GM12878 (cell line): ENCODE measurements at regions not wholly inside any gene's neighbourhood (a gene's known extent, or its start where the extent isn't known, plus 50 kb on each side); places are given as distances from the start of the nearest gene placed in this dataset.

ENCODE experiments used
- ATAC-seq: fragments of 200-7000 bp; cut with Tn5 transposase; 3 replicates; pipeline ENCODE4 v1.9.1; 2020; ENCODE audit warnings: mild to moderate bottlenecking, moderate library complexity
- BruUV-seq: library from RNA; stranded (reverse); fragments of 400-500 nt; replicated peaks from 2 replicates; lab custom pipeline; 2021; lab: Mats Ljungman, UMichigan
- CTCF ChIA-PET: fragments of 300-600 bp; sonication (Branson Sonifier 250); formaldehyde crosslinking; extraction: SDS; loops from one replicate; lab custom pipeline; 2021; ENCODE audit warnings: inconsistent platforms; lab: Yijun Ruan, JAX
- POLR2A ChIA-PET: fragments of 350-600 bp; formaldehyde crosslinking; extraction: SDS; loops from one replicate; lab custom pipeline; 2021; ENCODE audit warnings: inconsistent platforms; lab: Charles Lee
- RAD21 ChIA-PET: fragments of 300-600 bp; sonication (Branson Sonifier 250); formaldehyde crosslinking; loops from one replicate; lab custom pipeline; 2023; ENCODE audit warnings: antibody characterized with exemption; ENCODE audit not compliant: unreplicated experiment; lab: Charles Lee
- SMC1A ChIA-PET: fragments of 300-600 bp; sonication (Branson Sonifier 250); formaldehyde crosslinking; loops from one replicate; lab custom pipeline; 2023; ENCODE audit not compliant: unreplicated experiment, uncharacterized antibody; lab: Charles Lee
- DNase-seq: peaks from one replicate; pipeline ENCODE4 v3.0.0-alpha.2; 2011; ENCODE audit warnings: low read depth, low spot score
- FAIRE-seq: peaks from 3 replicates; lab custom pipeline; 2011; peaks lifted over from hg19 to GRCh38; lab: Jason Lieb, UNC
- H2AFZ ChIP-seq: 2 replicates; pipeline ENCODE4 v1.6.0; 2011; ENCODE audit warnings: low read depth, low read length, control low read depth; ENCODE audit not compliant: control insufficient read depth
- H3K27ac ChIP-seq: 2 replicates; pipeline ENCODE4 v1.5.1; 2011; ENCODE audit warnings: control low read depth; ENCODE audit not compliant: control insufficient read depth, insufficient read depth
- H3K27me3 ChIP-seq, 2 experiments: replicated peaks in 1 of 2; 2 replicates each; pipeline versions ENCODE4 v1.6.0 to v1.6.1; 2011; ENCODE audit warnings: low read length in 1 of 2; ENCODE audit not compliant: control insufficient read depth in 2 of 2, insufficient read depth in 2 of 2
- H3K36me3 ChIP-seq, 2 experiments: 2 replicates each; pipeline ENCODE4 v1.5.1; 2011; ENCODE audit warnings: low read length in 1 of 2; ENCODE audit not compliant: control insufficient read depth in 2 of 2, insufficient read depth in 2 of 2
- H3K4me1 ChIP-seq: 2 replicates; pipeline ENCODE4 v1.6.1; 2011; ENCODE audit warnings: mild to moderate bottlenecking, low read length, moderate library complexity, mixed read lengths; ENCODE audit not compliant: control insufficient read depth, insufficient read depth
- H3K4me2 ChIP-seq: 2 replicates; pipeline ENCODE4 v1.6.0; 2011; ENCODE audit warnings: control low read depth; ENCODE audit not compliant: control insufficient read depth, insufficient read depth
- H3K4me3 ChIP-seq: fragments of 200-600 bp; sonication (generic); 2 replicates; pipeline ENCODE4 v1.5.1; 2016
- H3K79me2 ChIP-seq: 2 replicates; pipeline ENCODE4 v1.6.0; 2011; ENCODE audit warnings: low read length; ENCODE audit not compliant: control insufficient read depth, insufficient read depth
- H3K9ac ChIP-seq: 2 replicates; pipeline ENCODE4 v1.8.0; 2011; ENCODE audit warnings: low read length, control low read depth, mixed read lengths; ENCODE audit not compliant: control insufficient read depth, insufficient read depth
- H3K9me3 ChIP-seq: replicated peaks from 3 replicates; pipeline ENCODE4 v1.5.1; 2011; ENCODE audit warnings: mild to moderate bottlenecking, low read length; ENCODE audit not compliant: control insufficient read depth, insufficient read depth
- H4K20me1 ChIP-seq: 2 replicates; pipeline ENCODE4 v1.6.0; 2011; ENCODE audit not compliant: control insufficient read depth, insufficient read depth
- CREB1 ChIP-seq: IDR thresholded peaks from 2 replicates; pipeline ENCODE4 v1.6.1; 2012; ENCODE audit warnings: low read depth, mild to moderate bottlenecking, inconsistent platforms
- E2F4 ChIP-seq: IDR thresholded peaks from 2 replicates; pipeline ENCODE4 v1.6.1; 2012; ENCODE audit warnings: low read depth, low read length, improper control_type of control experiment
- NKRF ChIP-seq: fragments of 450-650 bp; conservative IDR thresholded peaks from 2 replicates; pipeline ENCODE4 v1.6.1; 2017; ENCODE audit warnings: mild to moderate bottlenecking, moderate library complexity
- PAX5 ChIP-seq: IDR thresholded peaks from 2 replicates; pipeline ENCODE4 v1.6.1; 2011; ENCODE audit warnings: low read depth, low read length, borderline replicate concordance
- POLR2AphosphoS2 ChIP-seq: IDR thresholded peaks from 2 replicates; pipeline ENCODE4 v1.6.1; 2011; ENCODE audit warnings: low read depth, mild to moderate bottlenecking, low read length, improper control_type of control experiment, moderate library complexity
- RELA ChIP-seq: fragments of 450-650 bp; IDR thresholded peaks from 2 replicates; pipeline ENCODE4 v1.8.0; 2014; ENCODE audit warnings: borderline replicate concordance; ENCODE audit not compliant: partially characterized antibody
- SIX5 ChIP-seq: IDR thresholded peaks from 2 replicates; pipeline ENCODE4 v1.6.1; 2011; ENCODE audit warnings: mild to moderate bottlenecking, low read depth, low read length, moderate library complexity; ENCODE audit not compliant: severe bottlenecking
- SMARCA5 ChIP-seq: fragments of 450-650 bp; IDR thresholded peaks from 2 replicates; pipeline ENCODE4 v1.6.1; 2017; ENCODE audit warnings: mild to moderate bottlenecking
- TCF7 ChIP-seq: IDR thresholded peaks from 2 replicates; pipeline ENCODE4 v1.6.1; 2014; ENCODE audit warnings: antibody characterized with exemption, borderline replicate concordance
- USF1 ChIP-seq: IDR thresholded peaks from 2 replicates; pipeline ENCODE4 v1.6.1; 2011; ENCODE audit warnings: borderline replicate concordance, low read depth, mild to moderate bottlenecking, moderate library complexity, mixed read lengths, low read length; ENCODE audit not compliant: insufficient read depth; ENCODE audit errors: extremely low read length
- WRNIP1 ChIP-seq: IDR thresholded peaks from 2 replicates; pipeline ENCODE4 v1.6.1; 2011; ENCODE audit warnings: low read depth, low read length, improper control_type of control experiment, borderline replicate concordance
- YBX1 ChIP-seq: fragments of 450-650 bp; IDR thresholded peaks from 2 replicates; pipeline ENCODE4 v1.6.1; 2016; ENCODE audit warnings: antibody characterized with exemption
- YY1 ChIP-seq: IDR thresholded peaks from 2 replicates; pipeline ENCODE4 v1.6.1; 2011; ENCODE audit warnings: low read depth, mild to moderate bottlenecking, low read length
- ZBED1 ChIP-seq: IDR thresholded peaks from 2 replicates; pipeline ENCODE4 v1.6.1; 2016; ENCODE audit warnings: borderline replicate concordance
- ZNF217 ChIP-seq: fragments of 450-650 bp; IDR thresholded peaks from 2 replicates; pipeline ENCODE4 v1.6.1; 2017; ENCODE audit warnings: antibody characterized with exemption, mild to moderate bottlenecking
- WGBS: methylation state at CpG from one replicate; pipeline ENCODE4 v1.1.6; 2016; ENCODE audit warnings: low lambda C conversion rate; ENCODE audit not compliant: insufficient replicate concordance, insufficient coverage; ENCODE audit errors: missing lambda C conversion rate; 5-methylcytosine and 5-hydroxymethylcytosine counted together
- in situ Hi-C: fragments of 300-500 bp; cut with MboI; formaldehyde crosslinking; loops from 9 replicates; pipeline ENCODE4 v1.14.3; 2018; ENCODE audit warnings: mixed read lengths
- intact Hi-C: fragments of 100-400 bp; cut with micrococcal nuclease; formaldehyde crosslinking; loops from one replicate; pipeline ENCODE4 v1.14.2; 2022; ENCODE audit not compliant: unreplicated experiment

GRCh38 chr13:30148786-30149185, 158.6 kb downstream of the KATNAL1 start (continued):
- no peak for TF ChIP-seq YBX1
- no peak for TF ChIP-seq PAX5
- no peak for TF ChIP-seq USF1
- no peak for TF ChIP-seq NKRF
- no peak for TF ChIP-seq WRNIP1

- FAIRE-seq (no peak), DNase-seq (no peak), ATAC-seq (peak; percentile 21)
- in situ Hi-C loops = no loop called here
- intact Hi-C loops = loop anchor here (5.0 to 10.0 kb wide), 2 partner anchors 47 to 94 kb away; no protein-coding TSS in a partner anchor
- Histone ChIP-seq H3K27me3 (no peaks in the 10 kb centered on the region), H3K4me3 (no peak overlapping the region), H3K9ac (peak overlapping the region; percentile 9; the same call in 1 of the 2 replicates), H4K20me1 (no peaks in the 10 kb centered on the region), H3K27ac (peak overlapping the region; percentile 29; the same call in 1 of the 2 replicates), H3K4me1 (peaks cover 44% of the 10 kb centered on the region), H2AFZ (no peak overlapping the region; the same call in 1 of the 2 replicates), H3K36me3 (no peaks in the 10 kb centered on the region), H3K4me2 (no peak overlapping the region)
- SMC1A ChIA-PET = interaction anchor here (0.7 to 9.9 kb wide), 4 partner anchors 8 to 158 kb away, joined by 3 to 91 read pairs (median 19); no protein-coding TSS in a partner anchor
- POLR2A ChIA-PET = interaction anchor here (1.3 to 2.1 kb wide), 2 partner anchors 9 to 11 kb away, joined by 6 to 7 read pairs; no protein-coding TSS in a partner anchor
- RAD21 ChIA-PET = interaction anchor here (0.9 to 3.7 kb wide), 3 partner anchors 9 to 315 kb away, joined by 3 to 45 read pairs (median 7); no protein-coding TSS in a partner anchor
- CTCF ChIA-PET = interaction anchor here (0.5 to 8.4 kb wide), 4 partner anchors 9 to 186 kb away, joined by 3 to 92 read pairs (median 25); no protein-coding TSS in a partner anchor
- 73% methylated on average over 9 of the region's 9 CpGs for WGBS
- no peak for TF ChIP-seq RELA
- TF ChIP-seq SIX5 = no peak
- no peak for TF ChIP-seq E2F4
- TF ChIP-seq YBX1 = no peak
- no peak for TF ChIP-seq WRNIP1
- no peak for TF ChIP-seq YY1
- TF ChIP-seq ZNF217 = peak; percentile 81
- no peak for TF ChIP-seq POLR2AphosphoS2
- TF ChIP-seq CREB1 = no peak
- no peak for TF ChIP-seq TCF7
- 0 out of 2 replicates have a peak, but pooled peaks have one; percentile 41 for TF ChIP-seq SMARCA5
- TF ChIP-seq ZBED1 = no peak
- TF ChIP-seq, all 136 proteins: peak for 2
- BruUV-seq = no TSS peak
- Histone ChIP-seq H3K9me3 (peaks cover 4% of the 10 kb centered on the region; the same call in 2 of the 3 replicates), H3K79me2 (no peaks in the 10 kb centered on the region)
Observed at GRCh38 chr13:30148171-30148754, 159.1 kb downstream of the KATNAL1 start.
